Stimulated activated naive B cell treated with anti-CD40 and anti-IgM and Interleukin-4, amounts not matched to agents 10 μg/mL and 1 μg/mL and 100 μg/mL, for 72 hours (primary cell): ENCODE measurements at regions not wholly inside any gene's neighbourhood (a gene's known extent, or its start where the extent isn't known, plus 50 kb on each side); places are given as distances from the start of the nearest gene placed in this dataset.
"Not testable (repeated sequence)": the region's sequence is repeated elsewhere in the genome, so short reads cannot be mapped to it uniquely, and the experiment has no call there.

Experiments
- ATAC-seq, 2 donors: fragments of 150-1000 bp; cut with Tn5 transposase; replicated peaks; 2 replicates each; pipeline ENCODE4 v1.10.0; 2021; ENCODE audit warnings: moderate library complexity in 1 of 2
- DNase-seq: peaks from one replicate; pipeline ENCODE4 v3.0.0; 2021
- H3K27ac Mint-ChIP-seq: one replicate; pipeline ENCODE4 v1.8.0; 2022; ENCODE audit warnings: mild to moderate bottlenecking, mixed read lengths
- H3K27me3 Mint-ChIP-seq, 2 donors: one replicate each; pipeline ENCODE4 v1.8.0; 2022; ENCODE audit warnings: mixed read lengths in 2 of 2
- H3K36me3 Mint-ChIP-seq, 2 donors: one replicate each; pipeline ENCODE4 v1.8.0; 2022; ENCODE audit warnings: mixed read lengths in 2 of 2, mild to moderate bottlenecking in 1 of 2
- H3K4me1 Mint-ChIP-seq, 2 donors: one replicate each; pipeline ENCODE4 v1.8.0; 2022; ENCODE audit warnings: mixed read lengths in 2 of 2, mild to moderate bottlenecking in 1 of 2
- H3K4me3 Mint-ChIP-seq, 2 donors: one replicate each; pipeline ENCODE4 v1.8.0; 2022; ENCODE audit warnings: mild to moderate bottlenecking in 2 of 2, mixed read lengths in 2 of 2, moderate library complexity in 1 of 2
- H3K9me3 Mint-ChIP-seq, 2 donors: one replicate each; pipeline ENCODE4 v1.8.0; 2022; ENCODE audit warnings: mixed read lengths in 2 of 2, mild to moderate bottlenecking in 1 of 2

- Mint-ChIP-seq H3K4me3 (no peak overlapping the region), H3K27ac (no peak overlapping the region), H3K36me3 (peaks cover 2 to 13% of the 10 kb centered on the region in 2 donors), H3K9me3 (peaks cover 13 to 22% of the 10 kb centered on the region in 2 donors), H3K4me1 (no peaks in the 10 kb centered on the region), H3K27me3 (no peaks in the 10 kb centered on the region)
- DNase-seq (no peak), ATAC-seq (no peak)
Measured at GRCh38 chr16:35754391-35755369, 2295.3 kb downstream of the TP53TG3F start.

- Mint-ChIP-seq H3K27me3 (no peaks in the 10 kb centered on the region), H3K4me3 (no peak overlapping the region), H3K9me3 (peaks cover 14 to 30% of the 10 kb centered on the region in 2 donors), H3K36me3 (no peaks in the 10 kb centered on the region), H3K4me1 (no peaks in the 10 kb centered on the region), H3K27ac (no peak overlapping the region)
- ATAC-seq (no peak), DNase-seq (no peak)
Measured at GRCh38 chr16:35788381-35788780, 2329.0 kb downstream of the TP53TG3F start.

- Mint-ChIP-seq H3K36me3 (no peaks in the 10 kb centered on the region), H3K4me1 (no peaks in the 10 kb centered on the region), H3K9me3 (peaks cover 16 to 31% of the 10 kb centered on the region in 2 donors)
Measured at GRCh38 chr16:35792516-35793285, 2333.3 kb downstream of the TP53TG3F start.

GRCh38 chr16:35793601-35794000, 2334.2 kb downstream of the TP53TG3F start:
- Mint-ChIP-seq H3K27me3 (no peaks in the 10 kb centered on the region), H3K9me3 (peaks cover 20 to 29% of the 10 kb centered on the region in 2 donors), H3K4me1 (no peaks in the 10 kb centered on the region), H3K4me3 (no peak overlapping the region), H3K36me3 (no peaks in the 10 kb centered on the region), H3K27ac (no peak overlapping the region)
- DNase-seq = no peak
- ATAC-seq = no peak

More at GRCh38 chr16:35792516-35793285, 2333.3 kb downstream of the TP53TG3F start:
- DNase-seq (no peak), ATAC-seq (no peak)
- Mint-ChIP-seq H3K27ac (no peak overlapping the region), H3K4me3 (no peak overlapping the region), H3K27me3 (no peaks in the 10 kb centered on the region)

- no peaks in the 10 kb centered on the region for H3K4me1 Mint-ChIP-seq
- no peaks in the 10 kb centered on the region for H3K36me3 Mint-ChIP-seq
- H3K4me3 Mint-ChIP-seq = no peak overlapping the region
- peaks cover 18 to 30% of the 10 kb centered on the region in 2 donors for H3K9me3 Mint-ChIP-seq
- H3K27me3 Mint-ChIP-seq = no peaks in the 10 kb centered on the region
- no peak overlapping the region for H3K27ac Mint-ChIP-seq
- ATAC-seq (no peak), DNase-seq (no peak)
Measured at GRCh38 chr16:35794896-35795295, 2335.5 kb downstream of the TP53TG3F start.

GRCh38 chr16:35795361-35796029, 2336.1 kb downstream of the TP53TG3F start:
- Mint-ChIP-seq H3K4me3 (no peak overlapping the region), H3K36me3 (no peaks in the 10 kb centered on the region), H3K9me3 (peaks cover 18 to 30% of the 10 kb centered on the region in 2 donors), H3K27ac (no peak overlapping the region), H3K4me1 (no peaks in the 10 kb centered on the region), H3K27me3 (no peaks in the 10 kb centered on the region)
- ATAC-seq = no peak
- no peak for DNase-seq

- H3K36me3 Mint-ChIP-seq = no peaks in the 10 kb centered on the region
- no peaks in the 10 kb centered on the region for H3K4me1 Mint-ChIP-seq
- H3K27ac Mint-ChIP-seq = no peak overlapping the region
- ATAC-seq = no peak
- no peak for DNase-seq
- H3K4me3 Mint-ChIP-seq = no peak overlapping the region
- peaks cover 25 to 27% of the 10 kb centered on the region in 2 donors for H3K9me3 Mint-ChIP-seq
- H3K27me3 Mint-ChIP-seq = no peaks in the 10 kb centered on the region
Measured at GRCh38 chr16:35797811-35798210, 2338.4 kb downstream of the TP53TG3F start.

GRCh38 chr16:35798885-35799426, 2339.5 kb downstream of the TP53TG3F start:
- H3K4me3 Mint-ChIP-seq = no peak overlapping the region
- no peaks in the 10 kb centered on the region for H3K36me3 Mint-ChIP-seq
- DNase-seq (no peak), ATAC-seq (no peak)
- H3K27ac Mint-ChIP-seq = no peak overlapping the region
- H3K9me3 Mint-ChIP-seq = peaks cover 26% of the 10 kb centered on the region in 2 donors
- no peaks in the 10 kb centered on the region for H3K4me1 Mint-ChIP-seq
- H3K27me3 Mint-ChIP-seq = no peaks in the 10 kb centered on the region

- ATAC-seq, H3K4me1 Mint-ChIP-seq, DNase-seq, H3K36me3 Mint-ChIP-seq, H3K4me3 Mint-ChIP-seq, H3K27ac Mint-ChIP-seq, H3K27me3 Mint-ChIP-seq: not testable (repeated sequence)
- peaks cover 18 to 20% of the 10 kb centered on the region in 2 donors for H3K9me3 Mint-ChIP-seq
Measured at GRCh38 chr16:35804465-35804864, 2345.1 kb downstream of the TP53TG3F start.

- Mint-ChIP-seq H3K4me3 (no peak overlapping the region), H3K27me3 (no peaks in the 10 kb centered on the region), H3K9me3 (peaks cover 4 to 13% of the 10 kb centered on the region in 2 donors), H3K27ac (no peak overlapping the region), H3K36me3 (no peaks in the 10 kb centered on the region), H3K4me1 (no peaks in the 10 kb centered on the region)
- no peak for DNase-seq
- no peak for ATAC-seq
Measured at GRCh38 chr16:35823342-35823741, 2363.9 kb downstream of the TP53TG3F start.

GRCh38 chr16:35841632-35842031, 2382.2 kb downstream of the TP53TG3F start:
- Mint-ChIP-seq H3K9me3 (peaks cover 22 to 26% of the 10 kb centered on the region in 2 donors), H3K27me3 (no peaks in the 10 kb centered on the region), H3K4me1 (peaks cover 0 to 3% of the 10 kb centered on the region in 2 donors), H3K4me3 (no peak overlapping the region), H3K36me3 (no peaks in the 10 kb centered on the region), H3K27ac (no peak overlapping the region)
- no peak for ATAC-seq
- no peak for DNase-seq

GRCh38 chr16:35862242-35862641, 2402.8 kb downstream of the TP53TG3F start:
- H3K9me3 Mint-ChIP-seq = peaks cover 14 to 16% of the 10 kb centered on the region in 2 donors
- H3K36me3 Mint-ChIP-seq = no peaks in the 10 kb centered on the region
- ATAC-seq = no peak
- no peaks in the 10 kb centered on the region for H3K4me1 Mint-ChIP-seq
- DNase-seq = no peak
- no peak overlapping the region for H3K4me3 Mint-ChIP-seq
- H3K27me3 Mint-ChIP-seq = no peaks in the 10 kb centered on the region
- no peak overlapping the region for H3K27ac Mint-ChIP-seq

GRCh38 chr16:35868630-35869029, 2409.2 kb downstream of the TP53TG3F start:
- Mint-ChIP-seq H3K4me1 (no peaks in the 10 kb centered on the region), H3K4me3 (no peak overlapping the region)

GRCh38 chr16:35873472-35873871, 2414.1 kb downstream of the TP53TG3F start:
- H3K4me3 Mint-ChIP-seq = no peak overlapping the region
- no peaks in the 10 kb centered on the region for H3K27me3 Mint-ChIP-seq
- H3K9me3 Mint-ChIP-seq = peaks cover 10 to 39% of the 10 kb centered on the region in 2 donors
- H3K4me1 Mint-ChIP-seq = no peaks in the 10 kb centered on the region
- no peak overlapping the region for H3K27ac Mint-ChIP-seq
- DNase-seq (no peak), ATAC-seq (no peak)
- no peaks in the 10 kb centered on the region for H3K36me3 Mint-ChIP-seq

More at GRCh38 chr16:35868630-35869029, 2409.2 kb downstream of the TP53TG3F start:
- Mint-ChIP-seq H3K9me3 (peaks cover 14 to 26% of the 10 kb centered on the region in 2 donors), H3K27me3 (no peaks in the 10 kb centered on the region), H3K27ac (no peak overlapping the region), H3K36me3 (no peaks in the 10 kb centered on the region)
- ATAC-seq = no peak
- no peak for DNase-seq
